Neural crest cell (in vitro differentiated cells): ENCODE measurements at regions not wholly inside any gene's neighbourhood (a gene's known extent, or its start where the extent isn't known, plus 50 kb on each side); places are given as distances from the start of the nearest gene placed in this dataset.

Experiments
- DNase-seq: peaks from one replicate; pipeline ENCODE4 v3.0.0; 2021; ENCODE audit warnings: low read depth, mixed read lengths, low spot score
- H3K27ac Mint-ChIP-seq: one replicate; pipeline ENCODE4 v1.8.0; 2021; ENCODE audit warnings: mild to moderate bottlenecking, mixed read lengths; ENCODE audit not compliant: unreplicated experiment
- H3K27me3 Mint-ChIP-seq: 2 replicates; pipeline ENCODE4 v1.8.0; 2021; ENCODE audit warnings: low read depth, mild to moderate bottlenecking, mixed read lengths
- H3K36me3 Mint-ChIP-seq: 2 replicates; pipeline ENCODE4 v1.8.0; 2021; ENCODE audit warnings: low read depth, mild to moderate bottlenecking, mixed read lengths
- H3K4me1 Mint-ChIP-seq: 2 replicates; pipeline ENCODE4 v1.8.0; 2021; ENCODE audit warnings: mixed read lengths
- H3K4me3 Mint-ChIP-seq: one replicate; pipeline ENCODE4 v1.8.0; 2021; ENCODE audit warnings: mild to moderate bottlenecking, mixed read lengths
- H3K9me3 Mint-ChIP-seq: 2 replicates; pipeline ENCODE4 v1.8.0; 2021; ENCODE audit warnings: mixed read lengths
- TF ChIP-seq, protein P1 (sequence below): fragments of 200-600 bp; sonication (generic); conservative IDR thresholded peaks from 2 replicates; pipeline ENCODE4 v1.5.0; 2021; ENCODE audit warnings: antibody characterized with exemption, mild to moderate bottlenecking

DNA sequence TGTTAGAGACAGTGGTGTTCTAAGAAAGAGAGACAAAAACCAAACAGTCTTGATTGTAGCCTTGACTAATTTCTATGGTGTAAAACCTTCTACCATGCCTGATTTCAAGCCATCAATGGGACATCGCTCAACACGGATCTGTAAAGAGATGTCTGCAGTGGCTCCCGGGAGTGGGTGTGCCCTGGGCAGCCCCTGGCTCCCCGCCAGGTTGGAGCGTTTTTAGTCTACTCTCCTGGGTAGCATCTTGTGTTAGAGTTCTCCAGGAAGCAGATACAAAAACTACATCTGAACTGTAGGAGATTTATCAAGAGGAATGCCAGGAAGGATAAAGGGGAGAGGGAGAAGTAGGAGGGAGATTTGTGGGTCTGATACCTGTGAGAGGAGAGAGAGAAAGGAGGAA, 1212.9 kb downstream of the BCL11B start:
- DNase-seq = no peak
- no peaks in the 10 kb centered on the region for H3K9me3 Mint-ChIP-seq
- peaks cover 2% of the 10 kb centered on the region for H3K36me3 Mint-ChIP-seq
- H3K4me3 Mint-ChIP-seq = no peak overlapping the region
- H3K4me1 Mint-ChIP-seq = no peaks in the 10 kb centered on the region
- H3K27me3 Mint-ChIP-seq = peaks cover 3% of the 10 kb centered on the region
- TF ChIP-seq, protein P1, sequence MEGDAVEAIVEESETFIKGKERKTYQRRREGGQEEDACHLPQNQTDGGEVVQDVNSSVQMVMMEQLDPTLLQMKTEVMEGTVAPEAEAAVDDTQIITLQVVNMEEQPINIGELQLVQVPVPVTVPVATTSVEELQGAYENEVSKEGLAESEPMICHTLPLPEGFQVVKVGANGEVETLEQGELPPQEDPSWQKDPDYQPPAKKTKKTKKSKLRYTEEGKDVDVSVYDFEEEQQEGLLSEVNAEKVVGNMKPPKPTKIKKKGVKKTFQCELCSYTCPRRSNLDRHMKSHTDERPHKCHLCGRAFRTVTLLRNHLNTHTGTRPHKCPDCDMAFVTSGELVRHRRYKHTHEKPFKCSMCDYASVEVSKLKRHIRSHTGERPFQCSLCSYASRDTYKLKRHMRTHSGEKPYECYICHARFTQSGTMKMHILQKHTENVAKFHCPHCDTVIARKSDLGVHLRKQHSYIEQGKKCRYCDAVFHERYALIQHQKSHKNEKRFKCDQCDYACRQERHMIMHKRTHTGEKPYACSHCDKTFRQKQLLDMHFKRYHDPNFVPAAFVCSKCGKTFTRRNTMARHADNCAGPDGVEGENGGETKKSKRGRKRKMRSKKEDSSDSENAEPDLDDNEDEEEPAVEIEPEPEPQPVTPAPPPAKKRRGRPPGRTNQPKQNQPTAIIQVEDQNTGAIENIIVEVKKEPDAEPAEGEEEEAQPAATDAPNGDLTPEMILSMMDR = no peak
- H3K27ac Mint-ChIP-seq = no peak overlapping the region

DNA sequence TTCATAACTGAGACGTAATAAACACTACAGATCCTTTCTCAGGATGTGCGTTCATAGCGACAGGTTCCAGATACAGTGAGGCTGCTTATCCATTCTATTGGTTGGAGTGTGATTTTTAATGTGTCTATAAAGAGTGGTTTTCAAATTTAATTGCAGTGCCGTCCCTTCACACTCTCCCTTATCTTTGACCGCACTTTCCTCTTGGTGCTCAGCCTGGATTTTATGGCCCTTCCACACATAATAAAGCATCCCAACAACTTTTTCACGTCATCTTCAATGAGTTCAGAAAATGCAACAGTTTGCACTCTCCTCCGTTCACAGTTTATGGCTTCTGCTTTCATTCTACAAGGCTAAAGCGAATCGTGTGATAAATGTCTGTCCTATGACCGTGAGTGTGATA, 1209.9 kb downstream of the BCL11B start:
- DNase-seq = no peak
- no peak overlapping the region for H3K27ac Mint-ChIP-seq
- H3K4me3 Mint-ChIP-seq = no peak overlapping the region
- no peaks in the 10 kb centered on the region for H3K4me1 Mint-ChIP-seq
- H3K9me3 Mint-ChIP-seq = no peaks in the 10 kb centered on the region
- H3K36me3 Mint-ChIP-seq = peaks cover 2% of the 10 kb centered on the region
- H3K27me3 Mint-ChIP-seq = no peaks in the 10 kb centered on the region
- TF ChIP-seq, protein P1 = no peak

DNA sequence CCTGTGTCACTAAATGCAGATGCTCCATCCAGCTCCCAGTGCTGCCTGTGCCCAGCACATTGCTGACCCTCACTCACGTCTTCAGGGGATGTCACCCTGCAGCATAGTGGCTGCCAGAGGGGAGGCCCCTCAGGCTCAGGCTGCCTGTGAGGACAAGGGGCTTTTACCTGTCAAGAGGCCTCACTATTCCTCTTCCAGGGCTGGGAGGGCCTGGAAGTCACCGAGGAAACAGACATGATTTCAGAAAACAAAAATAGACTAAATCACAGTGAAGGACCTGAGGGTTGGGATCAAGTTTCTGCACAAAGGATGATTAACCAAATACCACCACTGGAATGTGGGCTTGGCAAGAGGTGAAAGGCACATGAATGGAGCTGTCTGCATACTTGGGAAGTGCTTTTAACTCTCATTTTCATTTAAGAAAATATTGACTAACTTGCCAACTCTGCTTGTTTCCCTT, 1202.3 kb downstream of the BCL11B start:
- TF ChIP-seq, protein P1 = no peak
- no peak for DNase-seq
- no peaks in the 10 kb centered on the region for H3K4me1 Mint-ChIP-seq
- H3K27me3 Mint-ChIP-seq = no peaks in the 10 kb centered on the region
- H3K4me3 Mint-ChIP-seq = no peak overlapping the region
- no peak overlapping the region for H3K27ac Mint-ChIP-seq
- no peaks in the 10 kb centered on the region for H3K9me3 Mint-ChIP-seq
- H3K36me3 Mint-ChIP-seq = no peaks in the 10 kb centered on the region

DNA sequence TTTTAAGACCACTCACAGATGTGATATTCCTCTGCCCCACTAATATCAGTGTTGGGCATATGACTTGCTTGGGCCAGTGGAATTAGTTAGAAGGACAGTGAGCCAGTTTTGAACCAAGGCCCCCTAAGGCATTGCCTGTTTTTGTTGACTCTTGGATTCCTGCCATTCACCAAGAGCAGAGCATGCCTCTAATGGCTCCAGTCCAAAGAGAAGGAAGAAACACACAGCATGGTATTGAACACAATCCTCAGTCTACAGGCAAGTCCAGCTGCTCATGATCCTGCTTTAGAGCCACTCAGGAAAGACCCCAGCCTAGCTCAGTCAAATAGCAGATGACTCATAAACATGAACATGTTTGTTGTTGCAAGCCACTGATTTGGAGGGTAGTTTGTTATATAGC, 1201.5 kb downstream of the BCL11B start:
- TF ChIP-seq, protein P1 = no peak
- no peaks in the 10 kb centered on the region for H3K9me3 Mint-ChIP-seq
- DNase-seq = no peak
- H3K4me3 Mint-ChIP-seq = no peak overlapping the region
- no peaks in the 10 kb centered on the region for H3K4me1 Mint-ChIP-seq
- no peaks in the 10 kb centered on the region for H3K27me3 Mint-ChIP-seq
- no peak overlapping the region for H3K27ac Mint-ChIP-seq
- no peaks in the 10 kb centered on the region for H3K36me3 Mint-ChIP-seq

DNA sequence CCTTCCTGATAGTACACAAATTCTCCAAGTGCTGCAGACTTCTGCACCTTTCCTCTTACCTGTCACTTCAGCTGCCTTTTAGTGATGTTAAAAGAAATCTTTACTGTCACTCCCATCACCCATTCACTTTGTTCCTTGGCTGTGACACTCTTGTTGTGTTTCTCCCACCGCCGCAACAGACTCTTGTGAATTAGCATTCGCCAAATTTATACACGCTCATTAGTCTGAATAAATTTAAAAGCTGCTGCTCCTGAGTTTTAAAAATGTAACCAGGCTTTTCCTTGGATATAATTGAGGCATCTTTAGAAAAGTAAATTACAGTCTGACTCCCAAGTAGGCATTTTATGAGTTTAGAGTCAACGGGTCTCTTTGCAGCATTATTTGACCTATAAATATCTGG, 1197.9 kb downstream of the BCL11B start:
- Mint-ChIP-seq H3K36me3 (no peaks in the 10 kb centered on the region), H3K4me3 (no peak overlapping the region), H3K27me3 (no peaks in the 10 kb centered on the region), H3K9me3 (no peaks in the 10 kb centered on the region), H3K4me1 (no peaks in the 10 kb centered on the region), H3K27ac (no peak overlapping the region)
- TF ChIP-seq, protein P1 = no peak
- no peak for DNase-seq

DNA sequence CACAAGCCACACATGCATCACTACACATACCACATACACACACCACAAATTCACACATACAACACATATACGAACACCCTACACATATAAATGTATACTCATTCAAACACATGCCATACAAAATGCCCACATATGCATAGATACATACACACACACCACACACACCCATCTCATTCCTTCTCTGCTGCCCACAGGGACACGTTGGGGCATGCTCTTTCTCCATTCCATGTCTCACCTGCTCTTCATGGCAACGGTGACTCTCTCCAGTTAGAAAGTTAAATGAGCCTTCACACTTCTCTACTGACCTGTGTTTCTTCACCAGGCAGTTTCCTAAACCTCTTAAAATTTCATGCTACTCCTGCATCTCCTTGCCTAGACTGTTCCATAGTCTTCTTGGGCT, 1194.8 kb downstream of the BCL11B start:
- TF ChIP-seq, protein P1 = no peak
- Mint-ChIP-seq H3K4me3 (no peak overlapping the region), H3K27ac (no peak overlapping the region), H3K4me1 (no peaks in the 10 kb centered on the region), H3K27me3 (no peaks in the 10 kb centered on the region), H3K36me3 (no peaks in the 10 kb centered on the region), H3K9me3 (no peaks in the 10 kb centered on the region)
- no peak for DNase-seq
